Activated CD8-positive, alpha-beta T cell treated with anti-CD3 and anti-CD28 coated beads for 36 hours (primary cell): ENCODE measurements at regions not wholly inside any gene's neighbourhood (a gene's known extent, or its start where the extent isn't known, plus 50 kb on each side); places are given as distances from the start of the nearest gene placed in this dataset.

ENCODE experiments used
- ATAC-seq: fragments of 200-7000 bp; cut with Tn5 transposase; one replicate; pipeline ENCODE4 v1.10.0; 2021; ENCODE audit warnings: mild to moderate bottlenecking, moderate library complexity
- CTCF ChIA-PET: fragments of 350-600 bp; sonication (Branson Sonifier 250); formaldehyde crosslinking; loops from one replicate; lab custom pipeline; 2021; ENCODE audit warnings: antibody characterized with exemption; lab: Charles Lee
- POLR2A ChIA-PET: fragments of 350-600 bp; sonication (Branson Sonifier 250); formaldehyde crosslinking; loops from one replicate; lab custom pipeline; 2021; ENCODE audit warnings: antibody characterized with exemption; lab: Charles Lee
- DNase-seq: peaks from one replicate; pipeline ENCODE4 v3.0.0-alpha.2; 2020
- H3K27ac Mint-ChIP-seq: one replicate; pipeline ENCODE4 v1.8.0; 2021; ENCODE audit warnings: mild to moderate bottlenecking, mixed read lengths
- H3K27me3 Mint-ChIP-seq: one replicate; pipeline ENCODE4 v1.8.0; 2021; ENCODE audit warnings: mixed read lengths
- H3K36me3 Mint-ChIP-seq: one replicate; pipeline ENCODE4 v1.8.0; 2021; ENCODE audit warnings: low read depth, mixed read lengths
- H3K4me1 Mint-ChIP-seq: one replicate; pipeline ENCODE4 v1.8.0; 2021; ENCODE audit warnings: low read depth, mixed read lengths
- H3K4me3 Mint-ChIP-seq: one replicate; pipeline ENCODE4 v1.8.0; 2021; ENCODE audit warnings: mild to moderate bottlenecking, moderate library complexity, mixed read lengths
- H3K9me3 Mint-ChIP-seq: one replicate; pipeline ENCODE4 v1.8.0; 2021; ENCODE audit warnings: mixed read lengths
- intact Hi-C: fragments of 100-400 bp; cut with micrococcal nuclease; formaldehyde crosslinking; loops from one replicate; pipeline ENCODE4 v1.10.0; 2022
- TF ChIP-seq, protein P1 (sequence below): fragments of 200-600 bp; IDR thresholded peaks from one replicate; pipeline ENCODE4 v1.8.0; 2022; ENCODE audit warnings: antibody characterized with exemption, mild to moderate bottlenecking

- intact Hi-C loops: no loop called here
- ChIA-PET CTCF (interaction anchor here (1.1 kb wide), 1 partner anchor 50 kb away, joined by 3 read pairs; no protein-coding TSS in a partner anchor), POLR2A (no interaction called here)
- Mint-ChIP-seq H3K27me3 (peaks cover 3% of the 10 kb centered on the region), H3K4me1 (no peaks in the 10 kb centered on the region), H3K36me3 (no peaks in the 10 kb centered on the region), H3K27ac (no peak overlapping the region), H3K4me3 (no peak overlapping the region), H3K9me3 (peaks cover 2% of the 10 kb centered on the region)
- DNase-seq (no peak), ATAC-seq (no peak)
- TF ChIP-seq, protein P1, sequence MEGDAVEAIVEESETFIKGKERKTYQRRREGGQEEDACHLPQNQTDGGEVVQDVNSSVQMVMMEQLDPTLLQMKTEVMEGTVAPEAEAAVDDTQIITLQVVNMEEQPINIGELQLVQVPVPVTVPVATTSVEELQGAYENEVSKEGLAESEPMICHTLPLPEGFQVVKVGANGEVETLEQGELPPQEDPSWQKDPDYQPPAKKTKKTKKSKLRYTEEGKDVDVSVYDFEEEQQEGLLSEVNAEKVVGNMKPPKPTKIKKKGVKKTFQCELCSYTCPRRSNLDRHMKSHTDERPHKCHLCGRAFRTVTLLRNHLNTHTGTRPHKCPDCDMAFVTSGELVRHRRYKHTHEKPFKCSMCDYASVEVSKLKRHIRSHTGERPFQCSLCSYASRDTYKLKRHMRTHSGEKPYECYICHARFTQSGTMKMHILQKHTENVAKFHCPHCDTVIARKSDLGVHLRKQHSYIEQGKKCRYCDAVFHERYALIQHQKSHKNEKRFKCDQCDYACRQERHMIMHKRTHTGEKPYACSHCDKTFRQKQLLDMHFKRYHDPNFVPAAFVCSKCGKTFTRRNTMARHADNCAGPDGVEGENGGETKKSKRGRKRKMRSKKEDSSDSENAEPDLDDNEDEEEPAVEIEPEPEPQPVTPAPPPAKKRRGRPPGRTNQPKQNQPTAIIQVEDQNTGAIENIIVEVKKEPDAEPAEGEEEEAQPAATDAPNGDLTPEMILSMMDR: no peak
Measured at GRCh38 chr13:97161582-97162231, 60.4 kb upstream of the MBNL2 start.

DNA sequence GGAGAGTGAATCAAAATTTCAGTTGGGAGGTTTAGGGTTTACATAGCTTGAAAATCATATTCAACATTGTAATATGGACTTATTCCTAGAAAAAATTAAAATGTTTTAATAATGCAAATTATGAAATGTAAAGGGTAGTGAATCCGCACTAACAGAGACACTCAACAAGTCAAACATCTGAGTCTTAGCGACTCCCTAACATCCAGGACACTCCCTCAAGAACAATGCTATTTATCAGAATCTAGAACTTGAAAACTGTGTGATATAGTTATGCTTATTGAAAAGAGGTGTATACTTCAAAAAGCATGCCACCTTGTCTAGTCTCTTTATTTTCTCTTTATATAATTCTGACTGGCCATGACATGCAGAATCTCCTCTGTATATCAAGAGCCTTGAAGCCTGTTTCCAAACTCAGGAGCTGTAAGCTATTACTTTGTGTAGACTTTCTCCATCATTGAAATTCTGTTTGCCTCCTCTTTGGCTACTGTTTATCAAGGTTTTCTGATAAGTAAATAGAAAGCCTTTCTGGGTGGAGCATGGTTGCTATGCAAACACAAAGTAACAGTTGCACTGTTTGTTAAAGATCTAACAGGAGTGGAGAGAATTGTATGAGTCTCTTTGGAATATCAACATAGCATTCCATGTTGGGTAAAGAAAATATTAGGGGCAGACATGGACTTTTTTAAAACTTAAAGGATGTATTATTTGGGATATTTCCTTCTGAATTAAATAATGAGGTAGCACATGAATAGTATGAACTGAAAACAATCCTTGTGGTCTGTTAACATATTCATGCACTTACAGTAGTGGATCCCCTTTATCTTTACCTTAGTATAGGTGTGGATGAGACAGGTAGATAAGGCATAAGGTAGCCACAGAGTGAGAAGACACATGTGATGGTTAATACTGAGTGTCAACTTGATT is 56.4 kb upstream of the MBNL2 start:
- Mint-ChIP-seq H3K27ac (no peak overlapping the region), H3K4me3 (no peak overlapping the region), H3K9me3 (peaks cover 2% of the 10 kb centered on the region), H3K4me1 (no peaks in the 10 kb centered on the region), H3K36me3 (no peaks in the 10 kb centered on the region), H3K27me3 (peaks cover 2% of the 10 kb centered on the region)
- TF ChIP-seq, protein P1: no peak
- POLR2A ChIA-PET: no interaction called here
- ATAC-seq: no peak
- DNase-seq: no peak
- CTCF ChIA-PET: no interaction called here
- intact Hi-C loops: no loop called here

- intact Hi-C loops: no loop called here
- Mint-ChIP-seq H3K9me3 (no peaks in the 10 kb centered on the region), H3K4me3 (no peak overlapping the region), H3K27me3 (no peaks in the 10 kb centered on the region), H3K27ac (no peak overlapping the region), H3K36me3 (no peaks in the 10 kb centered on the region), H3K4me1 (no peaks in the 10 kb centered on the region)
- TF ChIP-seq, protein P1: no peak
- CTCF ChIA-PET: interaction anchor here (1.2 to 3.2 kb wide), 3 partner anchors 12 to 189 kb away, joined by 3 to 15 read pairs (median 4); no protein-coding TSS in a partner anchor
- POLR2A ChIA-PET: interaction anchor here (1.2 kb wide), 1 partner anchor 60 kb away, joined by 4 read pairs; no protein-coding TSS in a partner anchor
- no peak for ATAC-seq
- no peak for DNase-seq
Measured at GRCh38 chr13:97171136-97171535, 51.0 kb upstream of the MBNL2 start.
